Loucy (cell line): ENCODE measurements at regions not wholly inside any gene's neighbourhood (a gene's known extent, or its start where the extent isn't known, plus 50 kb on each side); places are given as distances from the start of the nearest gene placed in this dataset.

Experiments used
- EZH2phosphoT487 ChIP-seq: fragments of 200-600 bp; IDR thresholded peaks from 2 replicates; pipeline ENCODE4 v1.6.1; 2018; ENCODE audit warnings: antibody characterized with exemption, mild to moderate bottlenecking, moderate library complexity, borderline replicate concordance
- TF ChIP-seq, protein P1 (sequence below): fragments of 200-600 bp; sonication (generic); conservative IDR thresholded peaks from 2 replicates; pipeline ENCODE4 v1.5.1; 2014; ENCODE audit warnings: mild to moderate bottlenecking, antibody characterized with exemption, low read length

GRCh38 chr2:180905461-180905860, 74.9 kb upstream of the UBE2E3 start:
- TF ChIP-seq, protein P1, sequence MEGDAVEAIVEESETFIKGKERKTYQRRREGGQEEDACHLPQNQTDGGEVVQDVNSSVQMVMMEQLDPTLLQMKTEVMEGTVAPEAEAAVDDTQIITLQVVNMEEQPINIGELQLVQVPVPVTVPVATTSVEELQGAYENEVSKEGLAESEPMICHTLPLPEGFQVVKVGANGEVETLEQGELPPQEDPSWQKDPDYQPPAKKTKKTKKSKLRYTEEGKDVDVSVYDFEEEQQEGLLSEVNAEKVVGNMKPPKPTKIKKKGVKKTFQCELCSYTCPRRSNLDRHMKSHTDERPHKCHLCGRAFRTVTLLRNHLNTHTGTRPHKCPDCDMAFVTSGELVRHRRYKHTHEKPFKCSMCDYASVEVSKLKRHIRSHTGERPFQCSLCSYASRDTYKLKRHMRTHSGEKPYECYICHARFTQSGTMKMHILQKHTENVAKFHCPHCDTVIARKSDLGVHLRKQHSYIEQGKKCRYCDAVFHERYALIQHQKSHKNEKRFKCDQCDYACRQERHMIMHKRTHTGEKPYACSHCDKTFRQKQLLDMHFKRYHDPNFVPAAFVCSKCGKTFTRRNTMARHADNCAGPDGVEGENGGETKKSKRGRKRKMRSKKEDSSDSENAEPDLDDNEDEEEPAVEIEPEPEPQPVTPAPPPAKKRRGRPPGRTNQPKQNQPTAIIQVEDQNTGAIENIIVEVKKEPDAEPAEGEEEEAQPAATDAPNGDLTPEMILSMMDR, result no peak
- no peak for TF ChIP-seq EZH2phosphoT487
